Stimulated activated CD4-positive, alpha-beta T cell treated with anti-CD3 and anti-CD28 coated beads, Interleukin-4, amount 100 ng/mL, for 48 hours (primary cell): ENCODE measurements at regions not wholly inside any gene's neighbourhood (a gene's known extent, or its start where the extent isn't known, plus 50 kb on each side); places are given as distances from the start of the nearest gene placed in this dataset.
"Not testable (repeated sequence)": the region's sequence is repeated elsewhere in the genome, so short reads cannot be mapped to it uniquely, and the experiment has no call there.

Source experiments
- DNase-seq, 2 donors: peaks; one replicate each; pipeline ENCODE4 v3.0.0-alpha.2; 2020; ENCODE audit warnings: low read depth in 2 of 2

GRCh38 chr12:124070394-124071074 is 97.5 kb downstream of the ZNF664 start:
- DNase-seq: not testable (repeated sequence)

- DNase-seq: no peak
Measured at GRCh38 chr12:124071075-124071443, 98.0 kb downstream of the ZNF664 start.

- DNase-seq: no peak
Measured at GRCh38 chr12:124073356-124074035, 100.5 kb downstream of the ZNF664 start.

- no peak for DNase-seq
Measured at GRCh38 chr12:124075841-124076240, 102.8 kb downstream of the ZNF664 start.

- no peak for DNase-seq
Measured at GRCh38 chr12:124077701-124078100, 104.7 kb downstream of the ZNF664 start.

- no peak for DNase-seq
Measured at GRCh38 chr12:124078800-124079199, 105.8 kb downstream of the ZNF664 start.

GRCh38 chr12:124080649-124081048 is 107.6 kb downstream of the ZNF664 start:
- DNase-seq: no peak

GRCh38 chr12:124082012-124082411 is 109.0 kb downstream of the ZNF664 start:
- DNase-seq: no peak

GRCh38 chr12:124082687-124083086 is 109.7 kb downstream of the ZNF664 start:
- no peak for DNase-seq

GRCh38 chr12:124083708-124084107 is 110.7 kb downstream of the ZNF664 start:
- no peak for DNase-seq

GRCh38 chr12:124085419-124086296 is 112.6 kb downstream of the ZNF664 start:
- DNase-seq: no peak

- DNase-seq: no peak
Measured at GRCh38 chr12:124086299-124086898, 113.4 kb downstream of the ZNF664 start.

- DNase-seq: no peak
Measured at GRCh38 chr12:124087266-124088051, 114.4 kb downstream of the ZNF664 start.

- no peak for DNase-seq
Measured at GRCh38 chr12:124088217-124088907, 115.3 kb downstream of the ZNF664 start.

GRCh38 chr12:124089181-124089914 is 116.3 kb downstream of the ZNF664 start:
- not testable (repeated sequence) for DNase-seq

- no peak for DNase-seq
Measured at GRCh38 chr12:124091835-124092234, 118.8 kb downstream of the ZNF664 start.

GRCh38 chr12:124092532-124092931 is 119.5 kb downstream of the ZNF664 start:
- DNase-seq: not testable (repeated sequence)

GRCh38 chr12:124093297-124093696 is 120.3 kb downstream of the ZNF664 start:
- no peak for DNase-seq

- no peak for DNase-seq
Measured at GRCh38 chr12:124094188-124094587, 121.2 kb downstream of the ZNF664 start.

GRCh38 chr12:124094733-124095132 is 121.7 kb downstream of the ZNF664 start:
- DNase-seq: no peak
